GM10266 (cell line): ENCODE measurements at regions not wholly inside any gene's neighbourhood (a gene's known extent, or its start where the extent isn't known, plus 50 kb on each side); places are given as distances from the start of the nearest gene placed in this dataset.

Experiments
- DNase-seq: peaks from one replicate; pipeline ENCODE4 v3.0.0; 2012; ENCODE audit errors: extremely low spot score
- CTCF ChIP-seq: IDR thresholded peaks from 2 replicates; pipeline ENCODE4 v1.5.1; 2012; ENCODE audit warnings: mild to moderate bottlenecking, low read depth; ENCODE audit not compliant: control insufficient read depth, insufficient read depth; ENCODE audit errors: missing control alignments

- DNase-seq = no peak
- no peak for TF ChIP-seq CTCF
Observed at GRCh38 chr10:36163827-36164226, 521.7 kb upstream of the FZD8 start.

GRCh38 chr10:36157486-36157885 lies 515.4 kb upstream of the FZD8 start:
- DNase-seq = no peak
- TF ChIP-seq CTCF = no peak

GRCh38 chr10:36148207-36148606 lies 506.1 kb upstream of the FZD8 start:
- no peak for DNase-seq
- TF ChIP-seq CTCF = no peak

GRCh38 chr10:36147529-36147928 lies 505.4 kb upstream of the FZD8 start:
- no peak for DNase-seq
- TF ChIP-seq CTCF = no peak

GRCh38 chr10:36141856-36142560 lies 499.9 kb upstream of the FZD8 start:
- no peak for TF ChIP-seq CTCF

GRCh38 chr10:36129051-36129450 lies 487.0 kb upstream of the FZD8 start:
- no peak for DNase-seq
- TF ChIP-seq CTCF = no peak

More at GRCh38 chr10:36141856-36142560, 499.9 kb upstream of the FZD8 start:
- no peak for DNase-seq

- no peak for TF ChIP-seq CTCF
- DNase-seq = no peak
Observed at GRCh38 chr10:36126076-36126475, 484.0 kb upstream of the FZD8 start.
